ENCODE measurements at regions not wholly inside any gene's neighbourhood (a gene's known extent, or its start where the extent isn't known, plus 50 kb on each side); places are given as distances from the start of the nearest gene placed in this dataset.

DNA sequence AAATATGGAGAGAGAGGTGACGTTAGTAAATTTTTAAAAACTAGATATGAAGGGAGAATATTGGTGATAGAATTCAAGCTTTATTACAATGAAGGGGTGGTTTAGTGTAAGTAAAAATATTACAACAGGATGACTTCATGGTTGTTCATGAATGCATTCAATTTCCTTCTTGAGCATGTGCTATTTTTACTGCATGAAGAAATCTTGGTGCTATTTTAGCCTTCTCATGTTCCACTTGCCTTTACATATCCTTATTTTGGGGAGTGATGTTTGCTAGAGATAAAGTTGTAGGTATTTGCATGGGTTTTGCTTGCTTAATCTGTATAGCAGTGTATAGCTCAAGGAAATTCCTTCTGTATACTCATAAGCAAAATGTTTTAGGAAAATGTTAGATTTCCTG, 195.0 kb upstream of the MMADHC start (continued):
- TF ChIP-seq, protein P1, sequence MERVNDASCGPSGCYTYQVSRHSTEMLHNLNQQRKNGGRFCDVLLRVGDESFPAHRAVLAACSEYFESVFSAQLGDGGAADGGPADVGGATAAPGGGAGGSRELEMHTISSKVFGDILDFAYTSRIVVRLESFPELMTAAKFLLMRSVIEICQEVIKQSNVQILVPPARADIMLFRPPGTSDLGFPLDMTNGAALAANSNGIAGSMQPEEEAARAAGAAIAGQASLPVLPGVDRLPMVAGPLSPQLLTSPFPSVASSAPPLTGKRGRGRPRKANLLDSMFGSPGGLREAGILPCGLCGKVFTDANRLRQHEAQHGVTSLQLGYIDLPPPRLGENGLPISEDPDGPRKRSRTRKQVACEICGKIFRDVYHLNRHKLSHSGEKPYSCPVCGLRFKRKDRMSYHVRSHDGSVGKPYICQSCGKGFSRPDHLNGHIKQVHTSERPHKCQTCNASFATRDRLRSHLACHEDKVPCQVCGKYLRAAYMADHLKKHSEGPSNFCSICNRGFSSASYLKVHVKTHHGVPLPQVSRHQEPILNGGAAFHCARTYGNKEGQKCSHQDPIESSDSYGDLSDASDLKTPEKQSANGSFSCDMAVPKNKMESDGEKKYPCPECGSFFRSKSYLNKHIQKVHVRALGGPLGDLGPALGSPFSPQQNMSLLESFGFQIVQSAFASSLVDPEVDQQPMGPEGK (CRISPR knock-in tag; IDR thresholded peaks at IDR 0.05; ENCODE audit: borderline replicate concordance): no peak

DNA sequence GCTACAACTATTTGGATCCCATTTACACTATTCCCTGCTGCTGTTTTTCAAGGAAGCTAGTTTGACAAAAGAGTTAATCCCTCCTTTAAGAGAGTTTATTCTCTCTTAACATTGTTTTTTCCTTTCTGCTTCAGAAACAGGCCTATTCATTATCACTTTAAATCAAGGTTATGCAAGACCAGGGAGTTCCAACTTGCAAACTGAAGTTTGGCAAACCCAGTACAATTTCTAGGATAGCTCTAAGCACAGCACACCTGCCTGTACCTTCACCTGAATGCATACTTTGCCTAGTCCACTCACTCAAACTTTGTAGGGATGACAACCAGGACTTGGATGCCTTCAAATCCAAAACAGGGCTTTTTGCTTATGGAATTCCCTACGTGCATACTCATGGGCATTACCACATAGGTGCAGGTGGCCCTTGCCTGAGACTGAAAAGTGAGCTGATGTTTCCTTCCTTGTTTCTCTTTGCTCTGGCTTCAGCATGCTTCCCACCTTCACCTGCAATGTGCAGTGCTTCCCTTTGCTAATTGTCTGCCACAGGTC, 193.8 kb upstream of the MMADHC start:
- no peak for ATAC-seq
- TF ChIP-seq CSDC2 (CRISPR knock-in tag; IDR thresholded peaks at IDR 0.05): no peak
- no peak for TF ChIP-seq SNAI2 (CRISPR knock-in tag; IDR thresholded peaks at IDR 0.05)
- TF ChIP-seq, protein P1 (CRISPR knock-in tag; IDR thresholded peaks at IDR 0.05; ENCODE audit: borderline replicate concordance): no peak
- TF ChIP-seq TCF4 (CRISPR knock-in tag; IDR thresholded peaks at IDR 0.05; ENCODE audit: borderline replicate concordance): no peak
- TF ChIP-seq ZFP3 (CRISPR knock-in tag; IDR thresholded peaks at IDR 0.05): no peak
- TF ChIP-seq BACH2 (CRISPR knock-in tag; IDR thresholded peaks at IDR 0.05; ENCODE audit: borderline replicate concordance): no peak
- no peak for TF ChIP-seq ESRRG (CRISPR knock-in tag; IDR thresholded peaks at IDR 0.05)
- TF ChIP-seq RARB (CRISPR knock-in tag; IDR thresholded peaks at IDR 0.05): no peak
- TF ChIP-seq OSR1 (CRISPR knock-in tag; IDR thresholded peaks at IDR 0.05): no peak
- TF ChIP-seq, protein P2, sequence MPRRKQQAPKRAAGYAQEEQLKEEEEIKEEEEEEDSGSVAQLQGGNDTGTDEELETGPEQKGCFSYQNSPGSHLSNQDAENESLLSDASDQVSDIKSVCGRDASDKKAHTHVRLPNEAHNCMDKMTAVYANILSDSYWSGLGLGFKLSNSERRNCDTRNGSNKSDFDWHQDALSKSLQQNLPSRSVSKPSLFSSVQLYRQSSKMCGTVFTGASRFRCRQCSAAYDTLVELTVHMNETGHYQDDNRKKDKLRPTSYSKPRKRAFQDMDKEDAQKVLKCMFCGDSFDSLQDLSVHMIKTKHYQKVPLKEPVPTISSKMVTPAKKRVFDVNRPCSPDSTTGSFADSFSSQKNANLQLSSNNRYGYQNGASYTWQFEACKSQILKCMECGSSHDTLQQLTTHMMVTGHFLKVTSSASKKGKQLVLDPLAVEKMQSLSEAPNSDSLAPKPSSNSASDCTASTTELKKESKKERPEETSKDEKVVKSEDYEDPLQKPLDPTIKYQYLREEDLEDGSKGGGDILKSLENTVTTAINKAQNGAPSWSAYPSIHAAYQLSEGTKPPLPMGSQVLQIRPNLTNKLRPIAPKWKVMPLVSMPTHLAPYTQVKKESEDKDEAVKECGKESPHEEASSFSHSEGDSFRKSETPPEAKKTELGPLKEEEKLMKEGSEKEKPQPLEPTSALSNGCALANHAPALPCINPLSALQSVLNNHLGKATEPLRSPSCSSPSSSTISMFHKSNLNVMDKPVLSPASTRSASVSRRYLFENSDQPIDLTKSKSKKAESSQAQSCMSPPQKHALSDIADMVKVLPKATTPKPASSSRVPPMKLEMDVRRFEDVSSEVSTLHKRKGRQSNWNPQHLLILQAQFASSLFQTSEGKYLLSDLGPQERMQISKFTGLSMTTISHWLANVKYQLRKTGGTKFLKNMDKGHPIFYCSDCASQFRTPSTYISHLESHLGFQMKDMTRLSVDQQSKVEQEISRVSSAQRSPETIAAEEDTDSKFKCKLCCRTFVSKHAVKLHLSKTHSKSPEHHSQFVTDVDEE (CRISPR knock-in tag; IDR thresholded peaks at IDR 0.05): no peak
- TF ChIP-seq ZNF70 (CRISPR knock-in tag; IDR thresholded peaks at IDR 0.05): no peak
- TF ChIP-seq, protein P3, sequence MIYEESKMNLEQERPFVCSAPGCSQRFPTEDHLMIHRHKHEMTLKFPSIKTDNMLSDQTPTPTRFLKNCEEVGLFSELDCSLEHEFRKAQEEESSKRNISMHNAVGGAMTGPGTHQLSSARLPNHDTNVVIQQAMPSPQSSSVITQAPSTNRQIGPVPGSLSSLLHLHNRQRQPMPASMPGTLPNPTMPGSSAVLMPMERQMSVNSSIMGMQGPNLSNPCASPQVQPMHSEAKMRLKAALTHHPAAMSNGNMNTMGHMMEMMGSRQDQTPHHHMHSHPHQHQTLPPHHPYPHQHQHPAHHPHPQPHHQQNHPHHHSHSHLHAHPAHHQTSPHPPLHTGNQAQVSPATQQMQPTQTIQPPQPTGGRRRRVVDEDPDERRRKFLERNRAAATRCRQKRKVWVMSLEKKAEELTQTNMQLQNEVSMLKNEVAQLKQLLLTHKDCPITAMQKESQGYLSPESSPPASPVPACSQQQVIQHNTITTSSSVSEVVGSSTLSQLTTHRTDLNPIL (CRISPR knock-in tag; IDR thresholded peaks at IDR 0.05; ENCODE audit: low read depth): no peak

DNA sequence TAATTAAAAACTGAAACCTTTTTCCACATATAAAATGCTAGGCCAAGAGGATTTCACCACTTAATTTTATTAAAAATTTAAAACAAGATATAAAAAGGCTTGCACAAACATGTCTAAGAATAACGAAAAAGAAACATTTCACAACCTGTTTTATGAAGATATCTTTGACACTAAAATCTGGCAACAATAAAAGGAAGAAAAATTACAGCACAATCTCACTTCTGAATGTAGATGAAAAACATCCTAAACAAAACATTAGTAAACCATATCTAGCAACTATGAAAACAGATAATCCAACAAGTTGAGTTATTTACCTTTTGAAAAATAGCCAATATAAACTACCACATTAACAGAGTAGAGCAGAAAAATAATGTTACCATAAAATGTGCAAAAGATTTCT, 185.4 kb upstream of the MMADHC start:
- TF ChIP-seq TOX (CRISPR knock-in tag; IDR thresholded peaks at IDR 0.05; ENCODE audit: borderline replicate concordance) (no peak), ZNF70 (CRISPR knock-in tag; IDR thresholded peaks at IDR 0.05) (no peak), CSDC2 (CRISPR knock-in tag; IDR thresholded peaks at IDR 0.05) (no peak), ZFP30 (CRISPR knock-in tag; IDR thresholded peaks at IDR 0.05) (no peak), ZNF565 (CRISPR knock-in tag; conservative IDR thresholded peaks at IDR 0.05; ENCODE audit: low read depth) (no peak), ARNTL (CRISPR knock-in tag; IDR thresholded peaks at IDR 0.05; ENCODE audit: borderline replicate concordance, low read depth) (no peak), BACH2 (CRISPR knock-in tag; IDR thresholded peaks at IDR 0.05; ENCODE audit: borderline replicate concordance) (no peak), PPARA (CRISPR knock-in tag; IDR thresholded peaks at IDR 0.05; ENCODE audit: borderline replicate concordance) (no peak)
- TF ChIP-seq, protein P4, sequence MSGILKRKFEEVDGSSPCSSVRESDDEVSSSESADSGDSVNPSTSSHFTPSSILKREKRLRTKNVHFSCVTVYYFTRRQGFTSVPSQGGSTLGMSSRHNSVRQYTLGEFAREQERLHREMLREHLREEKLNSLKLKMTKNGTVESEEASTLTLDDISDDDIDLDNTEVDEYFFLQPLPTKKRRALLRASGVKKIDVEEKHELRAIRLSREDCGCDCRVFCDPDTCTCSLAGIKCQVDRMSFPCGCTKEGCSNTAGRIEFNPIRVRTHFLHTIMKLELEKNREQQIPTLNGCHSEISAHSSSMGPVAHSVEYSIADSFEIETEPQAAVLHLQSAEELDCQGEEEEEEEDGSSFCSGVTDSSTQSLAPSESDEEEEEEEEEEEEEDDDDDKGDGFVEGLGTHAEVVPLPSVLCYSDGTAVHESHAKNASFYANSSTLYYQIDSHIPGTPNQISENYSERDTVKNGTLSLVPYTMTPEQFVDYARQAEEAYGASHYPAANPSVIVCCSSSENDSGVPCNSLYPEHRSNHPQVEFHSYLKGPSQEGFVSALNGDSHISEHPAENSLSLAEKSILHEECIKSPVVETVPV (CRISPR knock-in tag; IDR thresholded peaks at IDR 0.05): no peak
- no peak for ATAC-seq

DNA sequence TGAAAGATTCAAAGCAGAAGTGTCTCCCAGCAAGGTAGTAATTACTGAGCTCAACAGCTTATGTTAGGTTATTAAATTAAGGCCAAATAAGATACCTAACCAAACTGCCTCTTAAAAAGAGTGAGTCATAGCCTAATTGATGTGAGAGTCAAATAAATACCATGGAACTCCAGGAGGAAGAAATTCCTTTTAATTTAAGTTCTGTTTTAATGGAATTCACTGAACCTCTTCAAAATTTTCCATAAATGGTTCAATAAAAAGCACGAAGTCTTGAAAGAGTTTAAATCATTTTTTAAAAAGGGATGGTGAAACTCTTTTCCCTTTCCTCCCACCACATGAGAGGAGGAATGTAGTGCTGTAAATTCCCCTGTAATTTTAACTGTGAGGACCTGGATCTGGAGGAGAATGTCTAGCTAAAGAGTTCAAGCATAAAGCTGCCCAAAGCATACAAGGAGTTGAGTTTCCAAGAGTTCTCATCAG, 180.8 kb upstream of the MMADHC start:
- peak; percentile 77 for ATAC-seq
- TF ChIP-seq PPARA (CRISPR knock-in tag; IDR thresholded peaks at IDR 0.05; ENCODE audit: borderline replicate concordance) (no peak), TOX (CRISPR knock-in tag; IDR thresholded peaks at IDR 0.05; ENCODE audit: borderline replicate concordance) (no peak), SNAI2 (CRISPR knock-in tag; IDR thresholded peaks at IDR 0.05) (no peak), ZNF565 (CRISPR knock-in tag; conservative IDR thresholded peaks at IDR 0.05; ENCODE audit: low read depth) (no peak), ZC3H10 (CRISPR knock-in tag; IDR thresholded peaks at IDR 0.05) (peak; percentile 92), ZNF8 (CRISPR knock-in tag; IDR thresholded peaks at IDR 0.05) (0 out of 2 replicates have a peak, but pooled peaks have one; percentile 9), ZFP3 (CRISPR knock-in tag; IDR thresholded peaks at IDR 0.05) (no peak)
- TF ChIP-seq, protein P3 (CRISPR knock-in tag; IDR thresholded peaks at IDR 0.05; ENCODE audit: low read depth): peak; percentile 25; the same call in 1 of the 2 replicates
- TF ChIP-seq, protein P4 (CRISPR knock-in tag; IDR thresholded peaks at IDR 0.05): 0 out of 2 replicates have a peak, but pooled peaks have one; percentile 33
- TF ChIP-seq, protein P1 (CRISPR knock-in tag; IDR thresholded peaks at IDR 0.05; ENCODE audit: borderline replicate concordance): no peak

Data from SK-N-SH treated with all-trans-retinoic acid at 6 μM for 48 hours (cell line).